HG03064 (cell line): ENCODE measurements at regions not wholly inside any gene's neighbourhood (a gene's known extent, or its start where the extent isn't known, plus 50 kb on each side); places are given as distances from the start of the nearest gene placed in this dataset.

Experiments used
- ATAC-seq: cut with Tn5 transposase; IDR thresholded peaks from one replicate; pipeline ENCODE4 v1.9.1; 2021; ENCODE audit warnings: low read depth; ENCODE audit not compliant: unreplicated experiment

GRCh38 chr18:73973972-73974371, 173.7 kb downstream of the FBXO15 start:
- ATAC-seq: no peak

DNA sequence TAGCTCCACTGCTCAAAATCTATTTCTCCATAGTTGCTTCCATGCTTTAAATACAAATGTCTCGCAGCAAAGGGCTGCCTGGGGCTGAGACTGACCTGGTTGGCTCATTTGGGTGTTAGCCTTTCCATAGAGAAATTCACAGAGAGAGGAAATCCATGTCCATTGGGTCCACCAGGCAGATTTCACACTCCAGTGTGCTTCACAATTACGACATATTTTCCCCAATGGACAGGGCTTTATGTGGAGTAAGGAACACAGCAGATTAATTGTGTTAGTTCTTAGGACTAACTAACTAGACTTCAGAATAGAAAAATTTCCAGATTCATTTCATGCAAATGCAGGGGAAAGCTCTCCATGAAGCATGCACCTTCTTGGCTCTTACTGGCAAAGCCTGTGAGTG, 180.7 kb downstream of the FBXO15 start:
- no peak for ATAC-seq

DNA sequence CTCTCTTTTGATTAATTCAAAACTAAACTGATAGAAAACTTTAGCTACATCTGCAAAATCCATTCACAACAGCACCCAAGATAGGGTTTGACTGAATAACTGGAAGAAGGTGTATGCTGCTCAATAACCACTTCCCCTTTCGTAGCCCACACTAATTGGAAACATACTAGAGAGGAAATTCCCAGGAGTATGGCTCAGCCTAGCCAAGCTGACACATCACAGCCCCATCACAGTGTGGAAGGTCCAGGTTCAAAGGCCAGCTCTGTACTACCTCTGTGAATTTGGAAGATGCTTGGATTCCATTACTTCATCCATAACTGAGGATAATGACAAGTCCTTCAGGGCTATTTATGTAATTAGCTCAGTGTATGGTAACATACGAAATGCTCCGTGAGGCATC, 185.4 kb downstream of the FBXO15 start:
- no peak for ATAC-seq

GRCh38 chr18:73961804-73962203, 185.8 kb downstream of the FBXO15 start:
- no peak for ATAC-seq

DNA sequence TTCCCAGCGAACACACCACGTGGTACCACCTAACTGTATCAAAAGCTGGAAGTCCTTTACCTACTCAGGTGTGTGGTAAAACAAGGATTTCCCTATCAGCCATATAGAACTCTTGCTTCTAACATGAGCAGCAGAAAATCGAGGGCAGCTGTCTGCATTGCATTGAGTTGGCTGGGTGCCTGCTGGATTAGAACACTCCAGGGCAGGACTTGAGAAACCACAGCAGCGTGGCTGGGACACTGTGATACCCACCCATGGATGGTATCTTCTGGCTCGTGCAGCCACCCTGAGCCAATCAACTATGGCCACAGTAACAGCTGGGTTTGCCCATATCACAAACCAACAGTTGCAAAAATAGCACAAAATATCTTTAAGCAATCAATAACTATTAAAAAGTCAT, 188.3 kb downstream of the FBXO15 start:
- no peak for ATAC-seq

- no peak for ATAC-seq
Measured at GRCh38 chr18:73954268-73954667, 193.4 kb downstream of the FBXO15 start.

DNA sequence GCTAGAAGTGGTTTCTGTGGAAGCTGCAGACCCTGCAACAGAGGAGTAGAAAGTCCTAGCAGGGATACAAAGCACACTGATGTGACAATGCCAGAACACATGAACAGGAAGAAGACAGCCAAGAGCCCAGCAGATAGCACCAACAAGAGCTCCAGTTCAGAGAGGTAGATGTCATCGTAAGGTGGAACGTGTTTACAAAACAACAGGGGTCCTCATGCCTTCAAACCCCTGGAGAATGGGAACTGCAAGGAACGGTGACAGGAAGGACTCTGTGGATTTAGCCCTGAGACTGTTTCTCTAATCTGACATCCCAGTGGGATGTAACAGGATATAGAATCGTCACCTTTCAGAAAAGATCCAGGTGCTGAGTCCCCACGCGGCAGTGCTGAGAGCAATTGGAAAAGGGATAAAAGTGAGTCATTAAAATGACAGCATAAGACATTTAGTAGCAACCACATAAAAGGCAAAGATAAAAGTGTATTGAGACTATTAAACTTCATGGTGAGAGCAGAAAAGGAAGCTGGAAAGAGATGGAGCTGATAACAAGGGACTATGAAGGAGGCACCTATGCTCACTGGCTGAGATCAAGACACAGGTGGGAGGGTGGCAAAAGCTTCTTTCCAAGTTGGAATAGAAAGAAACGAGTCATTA, 195.2 kb downstream of the FBXO15 start:
- ATAC-seq: no peak

DNA sequence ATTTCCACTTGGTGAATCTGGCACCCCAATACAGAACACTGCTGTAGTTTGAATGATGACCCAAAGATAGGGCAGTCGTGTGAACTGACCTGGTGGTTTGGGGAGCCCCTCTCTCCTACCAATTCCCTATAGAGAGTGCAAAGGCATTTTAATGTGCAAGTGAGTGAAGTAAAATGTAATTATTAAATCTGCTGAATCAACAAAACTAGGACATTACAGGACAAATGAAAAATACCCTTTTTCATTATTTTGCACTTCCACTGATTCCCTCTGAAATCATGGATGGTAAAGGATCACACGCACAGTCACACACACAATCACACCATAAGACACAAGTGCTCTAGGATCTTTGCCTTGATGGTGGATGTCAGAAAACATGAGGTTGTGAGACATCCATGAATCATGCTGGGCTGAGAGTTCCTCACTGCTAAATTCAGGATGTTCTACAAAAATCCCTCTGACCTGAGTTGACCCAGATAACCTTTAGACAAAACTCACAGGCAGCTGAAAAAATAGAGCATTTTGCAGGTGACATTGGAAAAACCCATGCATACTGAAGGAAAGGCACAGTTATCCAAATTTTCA, 197.4 kb downstream of the FBXO15 start:
- ATAC-seq: no peak

DNA sequence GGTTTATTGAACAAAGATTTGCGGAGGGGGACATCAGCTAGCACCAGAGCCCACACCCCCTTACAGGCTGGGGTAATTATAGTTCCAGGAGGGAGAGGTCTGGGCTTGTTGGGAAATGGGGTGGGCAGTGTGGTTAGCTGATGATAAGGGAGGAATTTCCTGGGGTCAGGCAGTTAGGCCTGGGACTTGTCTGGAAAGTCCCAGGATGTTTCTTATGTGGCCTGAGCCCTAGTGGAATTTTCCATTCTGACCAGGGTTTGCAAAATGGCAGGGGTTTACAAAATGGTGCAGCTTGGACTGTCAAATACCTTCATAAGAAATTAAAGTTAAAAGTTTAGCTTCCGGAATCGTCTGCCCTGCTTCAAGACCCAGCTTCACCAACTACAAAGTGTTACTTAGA, 199.1 kb downstream of the FBXO15 start:
- ATAC-seq: no peak

GRCh38 chr18:73948084-73948483, 199.6 kb downstream of the FBXO15 start:
- no peak for ATAC-seq

- ATAC-seq: no peak
Measured at GRCh38 chr18:73947180-73947921, 200.3 kb downstream of the FBXO15 start.

- ATAC-seq: no peak
Measured at GRCh38 chr18:73945130-73945792, 202.4 kb downstream of the FBXO15 start.

DNA sequence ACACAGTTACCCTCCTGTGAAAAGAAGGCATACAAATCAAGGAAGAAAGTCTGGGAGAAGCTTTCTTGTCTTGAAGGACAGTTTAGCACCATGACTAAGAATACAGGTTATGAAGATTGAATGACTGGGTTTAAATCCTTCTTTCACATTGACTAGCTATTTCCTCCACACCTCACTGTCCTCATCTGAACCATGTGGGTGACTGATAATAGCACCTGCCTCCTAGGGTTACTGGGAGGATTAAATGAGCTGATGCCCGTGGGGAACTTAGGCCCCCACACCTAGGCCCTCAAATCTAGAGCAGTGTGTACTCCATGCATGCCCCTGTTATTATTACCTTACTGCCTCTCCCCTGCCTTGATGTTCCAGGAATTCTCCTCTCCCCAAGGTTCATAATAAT, 202.9 kb downstream of the FBXO15 start:
- no peak for ATAC-seq

DNA sequence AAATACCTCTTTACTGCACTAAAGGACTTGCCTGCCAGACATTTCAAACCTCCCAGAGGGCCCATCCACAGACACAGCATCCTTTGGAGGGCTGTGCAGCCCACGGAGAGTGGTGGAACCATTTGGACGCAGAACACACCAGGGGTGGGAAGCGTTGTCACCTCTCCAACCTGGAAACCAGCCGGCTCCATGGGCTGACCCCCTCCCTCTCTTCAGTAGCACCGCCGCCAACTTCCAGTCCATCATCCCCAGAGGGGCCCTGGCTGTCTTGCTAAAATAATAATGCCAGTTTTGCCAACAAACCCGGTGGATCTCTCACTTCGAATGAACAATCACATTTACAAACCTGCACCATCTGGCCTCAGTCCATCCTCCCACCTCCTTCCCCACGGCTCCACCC, 203.9 kb downstream of the FBXO15 start:
- ATAC-seq: no peak

DNA sequence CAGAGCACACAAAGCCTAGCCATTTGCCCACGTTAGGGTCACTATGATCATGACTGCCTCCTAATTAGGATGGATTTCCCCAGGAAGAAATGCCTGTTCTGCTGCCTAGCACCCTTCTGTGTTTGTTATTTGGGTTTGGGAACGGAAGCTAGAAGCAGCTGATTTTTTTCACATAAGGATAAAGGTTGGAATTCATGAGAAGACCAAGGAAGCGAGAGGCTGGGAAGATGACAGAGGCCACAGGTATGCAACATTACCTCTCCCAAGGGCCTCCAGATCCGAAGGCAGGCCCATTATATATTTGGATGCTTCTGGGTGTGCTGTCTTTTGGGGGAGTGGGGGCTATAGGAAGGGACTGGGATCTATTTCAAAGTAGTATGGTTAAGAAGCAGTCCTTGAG, 204.7 kb downstream of the FBXO15 start:
- ATAC-seq: no peak

- no peak for ATAC-seq
Measured at GRCh38 chr18:73942081-73942625, 205.5 kb downstream of the FBXO15 start.

GRCh38 chr18:73940721-73941120, 206.9 kb downstream of the FBXO15 start:
- ATAC-seq: no peak

- no peak for ATAC-seq
Measured at GRCh38 chr18:73939391-73939790, 208.2 kb downstream of the FBXO15 start.

GRCh38 chr18:73933685-73934084, 213.9 kb downstream of the FBXO15 start:
- ATAC-seq: no peak

DNA sequence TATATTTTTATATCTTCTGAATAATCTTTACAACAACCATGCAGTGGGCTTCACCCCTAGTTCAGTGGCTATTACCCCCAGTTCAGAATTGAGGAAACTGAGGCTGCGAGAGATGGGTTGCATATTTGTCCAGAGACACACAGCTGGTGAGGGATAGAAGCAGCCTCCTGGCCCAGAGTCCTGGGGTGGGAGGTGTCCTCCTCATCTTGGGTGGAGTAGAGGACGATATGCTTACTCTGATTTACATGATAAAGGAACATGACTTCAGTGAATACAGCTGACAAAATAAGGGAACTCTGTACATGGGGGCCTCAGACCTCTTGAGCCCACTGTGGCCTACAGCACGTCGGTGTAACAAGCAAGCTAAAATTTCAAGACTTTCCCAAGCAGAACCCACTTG, 214.7 kb downstream of the FBXO15 start:
- no peak for ATAC-seq

DNA sequence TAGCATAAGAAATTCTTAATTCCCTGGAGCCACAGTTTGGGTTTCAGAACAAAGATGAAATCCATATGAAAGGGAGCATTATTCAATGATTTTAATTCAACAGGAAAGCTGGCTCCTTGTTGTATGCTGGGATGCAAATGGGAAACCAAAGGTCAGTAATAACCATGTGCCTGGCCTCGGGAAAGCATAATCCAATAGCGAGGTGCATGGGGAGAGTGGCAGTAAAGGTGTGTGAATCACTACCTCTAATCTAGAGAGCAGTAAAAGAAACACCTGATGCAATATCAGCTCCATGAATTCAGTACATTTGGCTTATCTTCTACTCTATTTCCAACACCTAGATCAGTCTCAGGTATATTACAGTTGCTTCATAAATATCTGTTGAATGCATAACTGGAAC, 220.1 kb downstream of the FBXO15 start:
- ATAC-seq: no peak
